Activated naive CD4-positive, alpha-beta T cell treated with anti-CD3 and anti-CD28 coated beads, Interleukin-2, amount 10 ng/mL, durations not matched to agents 7 days and 5 days (primary cell): ENCODE measurements at regions not wholly inside any gene's neighbourhood (a gene's known extent, or its start where the extent isn't known, plus 50 kb on each side); places are given as distances from the start of the nearest gene placed in this dataset.

Experiments
- CTCF ChIA-PET: fragments of 350-600 bp; sonication (Branson Sonifier 250); formaldehyde crosslinking; loops from one replicate; lab custom pipeline; 2021; ENCODE audit warnings: antibody characterized with exemption; lab: Charles Lee
- DNase-seq: peaks from one replicate; pipeline ENCODE4 v3.0.0-alpha.2; 2020
- H3K27ac Mint-ChIP-seq: one replicate; pipeline ENCODE4 v1.8.0; 2021; ENCODE audit warnings: mild to moderate bottlenecking, moderate library complexity, mixed read lengths
- H3K27me3 Mint-ChIP-seq: one replicate; pipeline ENCODE4 v1.8.0; 2021; ENCODE audit warnings: mild to moderate bottlenecking, mixed read lengths
- H3K36me3 Mint-ChIP-seq: one replicate; pipeline ENCODE4 v1.8.0; 2021; ENCODE audit warnings: mixed read lengths
- H3K4me1 Mint-ChIP-seq: one replicate; pipeline ENCODE4 v1.8.0; 2021; ENCODE audit warnings: mixed read lengths
- H3K4me3 Mint-ChIP-seq: one replicate; pipeline ENCODE4 v1.8.0; 2021; ENCODE audit warnings: mild to moderate bottlenecking, moderate library complexity, mixed read lengths
- H3K9me3 Mint-ChIP-seq: one replicate; pipeline ENCODE4 v1.8.0; 2021; ENCODE audit warnings: mixed read lengths

DNA sequence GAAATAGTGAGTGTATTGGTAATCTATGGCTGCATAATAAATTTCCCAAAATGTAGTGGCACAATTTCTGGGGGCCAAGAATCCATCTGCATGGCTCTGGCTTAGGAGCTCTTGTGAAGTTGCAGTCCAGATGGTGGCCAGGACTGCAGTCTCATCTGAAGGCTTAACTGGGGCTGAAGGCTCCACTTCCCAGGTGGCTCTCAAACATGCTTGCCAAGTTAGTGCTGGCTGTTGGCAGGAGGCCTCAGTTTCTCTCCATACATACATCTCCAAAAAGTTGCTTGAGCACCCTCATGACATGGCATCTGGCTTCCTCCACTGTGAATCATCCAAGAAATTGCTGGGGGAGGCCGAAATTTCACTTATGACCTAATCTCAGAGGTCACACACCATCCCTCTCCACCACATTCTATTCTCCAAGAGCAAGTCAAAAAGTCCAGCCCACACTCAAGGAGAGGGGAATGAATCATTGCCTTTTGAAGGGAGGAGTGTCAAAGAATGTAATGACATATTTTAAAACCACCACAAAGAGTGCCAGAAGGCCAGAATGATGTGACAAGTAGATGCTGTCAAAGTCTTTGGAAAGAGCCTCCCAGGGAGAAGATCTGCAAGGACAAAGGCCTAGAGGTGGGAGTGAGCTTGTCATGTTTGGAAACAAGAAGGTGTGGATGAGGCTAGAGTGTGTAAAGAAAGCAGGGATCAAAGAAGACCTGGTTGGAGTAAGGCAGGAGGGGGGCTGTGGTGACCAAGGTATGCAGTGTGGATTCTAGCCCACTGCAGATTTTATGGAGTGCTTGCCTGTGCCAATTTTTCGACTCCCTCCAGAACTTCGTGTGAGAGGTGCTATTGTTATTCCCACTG lies 566.2 kb downstream of the MIAT start:
- Mint-ChIP-seq H3K27me3 (no peaks in the 10 kb centered on the region), H3K36me3 (no peaks in the 10 kb centered on the region), H3K27ac (no peak overlapping the region), H3K9me3 (no peaks in the 10 kb centered on the region), H3K4me1 (no peaks in the 10 kb centered on the region), H3K4me3 (no peak overlapping the region)
- no peak for DNase-seq
- CTCF ChIA-PET, result no interaction called here

DNA sequence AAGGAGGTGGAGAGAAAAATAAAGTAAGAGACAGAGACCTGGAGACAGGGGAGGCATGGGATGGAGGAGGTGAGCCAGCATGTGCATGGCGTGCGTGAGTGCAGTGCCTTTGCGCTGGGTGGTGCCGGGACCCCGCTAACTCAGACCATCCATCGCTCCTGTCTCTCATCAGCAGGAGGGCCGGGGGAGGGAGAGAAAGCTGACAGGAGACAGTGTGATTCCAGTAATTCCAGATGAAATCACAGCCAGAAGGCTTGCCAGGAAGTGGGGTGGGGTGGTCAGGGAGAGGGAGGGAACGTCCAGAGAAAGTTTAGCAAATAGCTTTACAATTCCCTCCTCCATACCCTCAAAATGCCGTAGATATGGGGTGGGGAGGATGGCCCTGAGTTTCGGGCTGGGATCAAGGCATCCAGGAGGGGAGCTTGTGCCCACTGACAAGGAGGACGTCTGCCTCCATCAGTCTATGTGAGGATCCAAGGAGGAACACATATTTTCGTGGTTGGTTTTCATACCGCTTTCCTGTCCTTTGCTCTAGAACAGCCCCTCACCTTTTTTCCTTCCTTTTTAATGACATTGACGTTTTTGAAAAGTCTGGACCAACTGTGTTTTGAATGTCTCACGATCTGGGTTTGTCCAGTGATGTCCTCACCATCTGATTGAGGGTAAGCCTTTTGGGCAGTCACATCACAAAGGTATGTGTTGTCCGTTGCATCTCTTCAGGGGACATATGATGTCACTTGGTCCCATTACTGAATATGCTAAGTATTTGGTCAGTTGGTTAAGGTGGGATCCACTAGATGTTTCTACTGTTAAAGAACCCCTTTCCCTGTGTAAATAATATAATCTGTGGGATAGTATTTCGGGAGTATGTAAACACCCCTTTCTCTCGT lies 567.3 kb downstream of the MIAT start:
- no peak overlapping the region for H3K4me3 Mint-ChIP-seq
- no peak for DNase-seq
- peaks cover under 1% of the 10 kb centered on the region for H3K9me3 Mint-ChIP-seq
- CTCF ChIA-PET, result interaction anchor here (0.6 kb wide), 1 partner anchor 179 kb away, joined by 3 read pairs; no protein-coding TSS in a partner anchor
- no peaks in the 10 kb centered on the region for H3K4me1 Mint-ChIP-seq
- no peak overlapping the region for H3K27ac Mint-ChIP-seq
- no peaks in the 10 kb centered on the region for H3K27me3 Mint-ChIP-seq
- no peaks in the 10 kb centered on the region for H3K36me3 Mint-ChIP-seq

DNA sequence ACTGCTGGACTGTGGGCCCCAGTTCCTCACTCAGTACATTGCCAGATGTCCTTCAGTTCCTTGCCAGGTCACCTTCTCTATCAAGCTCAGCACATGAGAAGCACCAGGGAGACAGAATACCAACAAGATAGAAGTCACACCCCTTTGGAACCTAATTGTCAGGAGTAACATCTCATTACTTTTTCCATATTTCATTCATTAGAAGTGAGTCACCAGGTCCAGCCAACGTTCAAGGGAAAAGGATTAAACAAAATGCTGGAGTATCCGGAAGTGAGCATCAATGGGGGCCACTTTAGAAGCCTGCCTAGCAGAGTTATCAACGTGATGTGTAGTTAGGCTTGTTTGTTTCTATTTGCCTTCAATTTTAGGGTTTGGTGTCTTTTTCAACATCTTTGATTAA lies 569.3 kb downstream of the MIAT start:
- H3K4me3 Mint-ChIP-seq, result no peak overlapping the region
- H3K4me1 Mint-ChIP-seq, result no peaks in the 10 kb centered on the region
- H3K27me3 Mint-ChIP-seq, result no peaks in the 10 kb centered on the region
- DNase-seq, result no peak
- CTCF ChIA-PET, result no interaction called here
- H3K9me3 Mint-ChIP-seq, result peaks cover 6% of the 10 kb centered on the region
- H3K27ac Mint-ChIP-seq, result no peak overlapping the region
- H3K36me3 Mint-ChIP-seq, result no peaks in the 10 kb centered on the region

DNA sequence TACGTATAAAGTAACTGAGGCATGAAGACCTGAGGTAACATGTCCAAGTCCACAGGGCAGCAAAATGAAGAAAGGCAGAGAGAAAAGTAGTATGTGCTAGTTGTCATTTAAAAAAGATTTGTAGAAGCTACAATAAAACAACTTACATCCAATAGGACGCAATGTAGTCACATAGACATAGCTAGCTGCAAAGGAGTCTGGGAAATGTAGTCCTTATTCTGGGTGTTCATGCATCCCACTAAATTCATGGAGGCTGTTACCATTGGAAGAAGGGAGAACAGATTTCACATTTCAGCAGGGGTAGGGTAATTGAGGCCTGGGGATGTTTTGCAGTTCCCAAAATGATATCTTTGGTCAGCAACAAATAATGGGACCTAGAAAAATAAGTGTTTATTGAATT lies 571.4 kb downstream of the MIAT start:
- Mint-ChIP-seq H3K9me3 (peaks cover 6% of the 10 kb centered on the region), H3K36me3 (no peaks in the 10 kb centered on the region), H3K4me1 (no peaks in the 10 kb centered on the region), H3K27ac (no peak overlapping the region), H3K4me3 (no peak overlapping the region), H3K27me3 (no peaks in the 10 kb centered on the region)
- CTCF ChIA-PET, result no interaction called here
- DNase-seq, result no peak

DNA sequence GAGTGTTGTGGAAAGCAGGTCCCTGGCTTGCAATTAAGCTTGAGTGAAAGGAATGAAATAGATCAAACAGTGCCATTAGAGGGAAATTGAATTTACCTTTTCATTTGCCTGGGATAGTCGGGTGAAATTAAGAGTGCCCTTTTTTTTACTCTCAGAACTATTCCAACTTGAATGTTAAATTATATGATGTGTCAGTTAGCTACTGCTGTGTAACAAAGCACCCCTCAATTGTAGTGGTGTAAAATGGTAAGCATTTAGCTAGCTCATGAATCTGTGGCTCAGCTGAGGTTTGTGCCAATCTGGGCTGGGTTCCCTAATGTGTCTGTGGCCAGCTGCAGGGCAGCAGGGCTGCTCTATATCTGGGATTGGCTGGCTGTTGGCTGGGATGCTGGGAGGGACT lies 571.4 kb downstream of the MN1 start:
- no peaks in the 10 kb centered on the region for H3K36me3 Mint-ChIP-seq
- no peak overlapping the region for H3K27ac Mint-ChIP-seq
- CTCF ChIA-PET, result interaction anchor here (0.6 kb wide), 1 partner anchor 13 kb away, joined by 3 read pairs; no protein-coding TSS in a partner anchor
- no peaks in the 10 kb centered on the region for H3K27me3 Mint-ChIP-seq
- no peak for DNase-seq
- H3K9me3 Mint-ChIP-seq, result peaks cover 6% of the 10 kb centered on the region
- no peak overlapping the region for H3K4me3 Mint-ChIP-seq
- H3K4me1 Mint-ChIP-seq, result no peaks in the 10 kb centered on the region

DNA sequence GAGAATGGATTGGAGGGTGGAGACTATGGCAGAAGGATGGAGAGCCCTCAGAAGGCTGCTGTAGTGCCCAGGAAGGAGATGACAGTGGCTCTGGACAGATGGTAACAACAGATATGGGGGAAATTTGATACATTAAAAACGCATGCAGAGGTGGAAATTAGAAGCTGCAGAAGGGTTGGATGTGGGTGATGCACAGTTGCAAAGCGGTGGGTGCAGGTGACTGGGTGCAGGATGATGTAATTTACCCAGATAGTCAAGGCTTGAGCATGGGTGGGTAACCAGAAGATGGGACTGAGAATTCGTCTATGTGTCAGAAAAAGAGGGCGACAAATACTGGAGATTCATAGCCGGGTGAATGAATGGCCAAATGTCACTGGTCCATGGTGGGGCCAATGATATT lies 570.3 kb downstream of the MN1 start:
- no peak overlapping the region for H3K4me3 Mint-ChIP-seq
- peaks cover 6% of the 10 kb centered on the region for H3K9me3 Mint-ChIP-seq
- DNase-seq, result no peak
- no peaks in the 10 kb centered on the region for H3K36me3 Mint-ChIP-seq
- H3K4me1 Mint-ChIP-seq, result no peaks in the 10 kb centered on the region
- H3K27ac Mint-ChIP-seq, result no peak overlapping the region
- CTCF ChIA-PET, result no interaction called here
- H3K27me3 Mint-ChIP-seq, result no peaks in the 10 kb centered on the region

DNA sequence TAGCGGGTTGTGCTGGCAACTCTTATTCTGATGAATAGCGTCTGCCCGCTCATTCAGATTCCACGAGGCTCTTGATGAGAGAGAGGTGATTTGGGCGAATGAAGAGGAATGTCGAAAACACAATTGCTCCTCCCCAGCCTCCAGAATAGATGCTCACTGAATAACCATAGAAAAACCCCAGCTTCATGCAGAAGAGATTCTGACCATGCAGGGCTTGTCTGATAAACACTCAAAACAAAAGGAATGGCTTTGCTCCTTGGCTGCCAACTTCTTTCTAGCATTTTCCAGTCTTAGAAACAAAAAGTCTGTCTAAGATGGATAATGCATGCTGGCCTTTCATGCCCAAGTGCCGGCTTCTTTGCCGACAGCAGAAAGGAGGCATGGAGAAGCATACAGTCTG lies 569.5 kb downstream of the MN1 start:
- no peaks in the 10 kb centered on the region for H3K27me3 Mint-ChIP-seq
- CTCF ChIA-PET, result no interaction called here
- no peak for DNase-seq
- H3K27ac Mint-ChIP-seq, result no peak overlapping the region
- H3K4me1 Mint-ChIP-seq, result no peaks in the 10 kb centered on the region
- H3K9me3 Mint-ChIP-seq, result peaks cover 6% of the 10 kb centered on the region
- H3K36me3 Mint-ChIP-seq, result no peaks in the 10 kb centered on the region
- no peak overlapping the region for H3K4me3 Mint-ChIP-seq

DNA sequence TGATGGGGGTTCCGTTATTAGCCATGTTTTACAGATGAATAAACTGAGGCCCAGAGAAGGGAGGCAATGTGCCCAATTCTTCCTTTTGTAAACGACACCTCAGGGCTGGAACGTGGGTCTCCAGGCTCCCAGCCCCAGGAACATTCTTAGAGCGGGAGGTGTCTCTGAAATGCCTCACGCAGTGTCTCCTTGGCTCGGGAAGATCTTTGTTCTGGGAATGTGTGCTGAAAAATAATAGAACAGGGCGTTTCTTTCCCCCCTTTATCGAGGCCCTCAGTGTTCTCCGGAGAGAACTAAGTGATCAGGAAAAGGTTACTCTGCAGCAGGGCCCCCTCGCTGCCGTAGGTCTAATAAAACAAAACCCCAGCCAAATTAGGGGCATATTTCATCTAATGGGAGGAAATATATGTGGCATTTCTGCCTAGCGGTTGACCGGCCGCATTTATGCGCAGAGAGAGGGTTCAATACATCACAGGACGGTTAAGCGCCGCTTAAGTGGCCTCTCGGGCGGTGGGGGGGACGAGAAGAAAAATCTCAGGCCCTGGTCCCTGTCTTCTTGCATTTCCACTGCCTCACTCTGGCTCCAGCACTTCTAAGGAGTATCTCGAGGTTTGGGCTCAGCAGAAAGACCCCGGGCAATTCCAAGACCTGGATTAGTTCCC lies 564.3 kb downstream of the MN1 start:
- CTCF ChIA-PET, result no interaction called here
- Mint-ChIP-seq H3K27ac (no peak overlapping the region), H3K9me3 (no peaks in the 10 kb centered on the region), H3K27me3 (no peaks in the 10 kb centered on the region), H3K4me3 (no peak overlapping the region), H3K4me1 (no peaks in the 10 kb centered on the region), H3K36me3 (no peaks in the 10 kb centered on the region)
- no peak for DNase-seq

DNA sequence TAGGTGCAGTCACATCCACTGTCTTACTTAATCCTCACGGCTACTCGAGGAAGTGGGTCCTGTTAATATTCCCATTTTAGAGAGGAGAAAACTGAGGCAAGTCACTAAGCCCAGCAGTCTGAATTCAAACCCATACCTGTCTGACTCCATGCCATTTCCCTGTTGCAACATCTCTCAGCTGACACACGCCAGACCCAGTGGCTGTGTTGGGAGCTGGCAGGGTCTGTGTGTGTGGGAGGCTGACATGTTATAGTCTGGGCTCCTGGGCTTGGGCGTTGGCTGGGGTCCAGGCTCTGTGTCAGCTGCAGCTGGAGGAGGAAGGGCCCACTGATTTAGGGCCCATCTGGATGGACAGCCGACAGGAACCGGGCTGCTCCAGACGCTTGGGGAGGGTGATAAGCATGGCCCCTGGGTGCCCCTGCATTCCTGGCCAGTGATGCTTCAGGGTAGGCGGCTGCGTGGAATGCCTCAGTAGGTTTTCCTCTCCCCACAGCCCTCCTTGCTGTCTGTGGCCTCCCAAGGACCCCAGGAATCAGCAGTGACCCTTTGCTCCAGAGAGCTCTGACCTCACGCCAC lies 562.5 kb downstream of the MN1 start:
- Mint-ChIP-seq H3K9me3 (no peaks in the 10 kb centered on the region), H3K4me3 (no peak overlapping the region), H3K27ac (no peak overlapping the region), H3K4me1 (no peaks in the 10 kb centered on the region), H3K27me3 (no peaks in the 10 kb centered on the region), H3K36me3 (no peaks in the 10 kb centered on the region)
- CTCF ChIA-PET, result no interaction called here
- no peak for DNase-seq

DNA sequence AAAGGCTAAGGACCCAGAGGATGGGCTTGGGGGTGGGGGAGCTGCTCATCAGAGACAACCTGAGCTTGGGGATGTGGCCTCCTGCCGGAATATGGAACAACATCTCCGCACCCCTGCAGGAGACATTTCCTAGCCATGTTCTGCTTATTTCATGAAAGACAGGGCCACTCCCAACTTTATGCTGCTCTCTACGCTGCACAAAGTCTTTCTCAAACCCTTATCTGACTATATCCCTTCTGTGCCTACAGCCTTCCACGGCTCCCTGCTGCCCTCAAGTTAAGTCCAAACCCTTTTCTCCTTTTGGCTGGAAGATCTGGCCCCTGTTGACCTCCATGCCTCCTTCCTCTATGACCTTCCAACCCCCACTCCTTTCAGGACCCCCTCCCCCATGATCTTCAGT lies 562.0 kb downstream of the MN1 start:
- Mint-ChIP-seq H3K36me3 (no peaks in the 10 kb centered on the region), H3K9me3 (no peaks in the 10 kb centered on the region), H3K27ac (no peak overlapping the region), H3K4me3 (no peak overlapping the region), H3K27me3 (no peaks in the 10 kb centered on the region), H3K4me1 (no peaks in the 10 kb centered on the region)
- DNase-seq, result no peak
- CTCF ChIA-PET, result no interaction called here

DNA sequence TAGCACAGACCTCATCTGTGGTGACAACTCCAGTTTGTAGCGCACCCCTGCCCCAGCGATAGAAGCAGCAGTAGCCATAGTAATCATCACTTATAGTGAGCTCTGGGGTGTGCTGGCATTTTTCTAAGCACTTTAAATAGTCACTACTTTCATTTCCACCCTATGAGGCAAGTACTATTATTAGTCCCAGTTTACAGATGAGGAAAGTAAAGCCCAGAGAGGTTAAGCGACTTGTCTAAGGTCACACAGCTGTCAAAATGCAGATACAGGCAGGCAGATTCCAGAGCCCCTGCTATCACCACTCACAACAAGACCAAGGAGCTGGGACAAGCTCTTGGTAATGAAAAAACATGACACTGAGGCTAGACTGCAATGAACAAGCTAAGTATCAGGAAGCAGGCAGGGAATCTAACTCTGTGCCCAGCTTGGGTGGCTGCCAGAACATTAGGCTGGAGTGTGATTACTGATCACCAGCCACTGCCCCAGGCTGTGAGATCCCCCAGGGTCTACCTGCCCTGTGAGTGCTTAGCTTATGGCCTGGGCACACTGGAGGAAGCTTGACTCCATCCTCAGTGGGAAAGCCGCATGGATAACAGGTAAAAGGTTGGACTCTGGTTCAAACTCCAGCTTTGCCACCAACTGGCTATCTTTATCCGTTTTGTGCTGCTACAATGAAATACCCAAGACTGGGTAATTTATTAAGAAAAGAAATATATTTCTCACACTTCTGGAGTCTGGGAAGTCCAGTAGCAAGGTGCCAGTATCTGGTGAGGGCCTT lies 561.1 kb downstream of the MN1 start:
- Mint-ChIP-seq H3K9me3 (peaks cover under 1% of the 10 kb centered on the region), H3K36me3 (no peaks in the 10 kb centered on the region), H3K27ac (no peak overlapping the region), H3K4me1 (no peaks in the 10 kb centered on the region), H3K4me3 (no peak overlapping the region), H3K27me3 (no peaks in the 10 kb centered on the region)
- CTCF ChIA-PET, result no interaction called here
- no peak for DNase-seq

DNA sequence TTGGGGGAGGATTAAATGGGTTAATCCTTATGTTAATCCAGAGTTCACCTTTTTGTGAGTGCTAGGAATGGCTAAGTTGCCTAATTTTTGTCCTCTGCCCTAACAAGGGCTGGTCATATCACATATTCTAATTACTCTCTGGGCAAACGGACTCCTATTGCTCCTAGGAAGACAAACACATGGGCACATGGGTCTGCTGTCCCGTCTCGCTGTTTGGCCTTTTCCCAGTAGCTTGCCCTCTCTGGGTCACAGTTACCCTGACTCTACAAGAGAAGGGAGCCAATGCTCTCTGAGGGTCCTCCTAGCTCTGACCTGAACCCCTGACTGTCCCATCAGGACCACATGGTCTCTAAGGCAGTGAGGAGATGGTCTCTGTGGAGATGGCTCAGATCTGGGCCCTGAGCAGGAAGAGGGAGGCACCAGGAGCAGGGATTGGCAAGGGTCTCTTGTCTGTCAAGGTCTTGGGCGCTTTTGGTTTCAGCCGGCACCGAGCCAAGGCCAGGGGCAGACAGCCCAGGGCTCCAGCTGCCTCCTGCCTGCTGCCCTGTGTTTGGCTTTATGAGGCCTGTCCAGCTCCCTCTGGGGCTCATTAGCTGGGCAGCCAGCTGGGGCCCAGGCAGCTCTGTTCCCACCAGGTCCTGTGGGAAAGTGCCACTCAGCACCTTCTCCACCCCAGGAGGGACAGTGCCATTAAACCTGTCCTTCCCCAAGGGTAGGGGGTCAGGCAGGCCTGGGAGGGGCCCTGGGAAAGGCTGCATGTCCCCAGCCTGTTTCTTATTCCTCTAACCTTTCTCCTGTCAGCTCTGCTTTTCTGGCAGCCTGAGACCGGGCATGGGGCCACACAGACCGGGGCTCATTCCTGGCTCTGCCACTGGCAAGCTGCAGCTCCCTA lies 559.9 kb downstream of the MN1 start:
- H3K27ac Mint-ChIP-seq, result no peak overlapping the region
- CTCF ChIA-PET, result no interaction called here
- no peaks in the 10 kb centered on the region for H3K27me3 Mint-ChIP-seq
- H3K9me3 Mint-ChIP-seq, result peaks cover 7% of the 10 kb centered on the region
- DNase-seq, result no peak
- H3K4me3 Mint-ChIP-seq, result no peak overlapping the region
- H3K4me1 Mint-ChIP-seq, result no peaks in the 10 kb centered on the region
- no peaks in the 10 kb centered on the region for H3K36me3 Mint-ChIP-seq

DNA sequence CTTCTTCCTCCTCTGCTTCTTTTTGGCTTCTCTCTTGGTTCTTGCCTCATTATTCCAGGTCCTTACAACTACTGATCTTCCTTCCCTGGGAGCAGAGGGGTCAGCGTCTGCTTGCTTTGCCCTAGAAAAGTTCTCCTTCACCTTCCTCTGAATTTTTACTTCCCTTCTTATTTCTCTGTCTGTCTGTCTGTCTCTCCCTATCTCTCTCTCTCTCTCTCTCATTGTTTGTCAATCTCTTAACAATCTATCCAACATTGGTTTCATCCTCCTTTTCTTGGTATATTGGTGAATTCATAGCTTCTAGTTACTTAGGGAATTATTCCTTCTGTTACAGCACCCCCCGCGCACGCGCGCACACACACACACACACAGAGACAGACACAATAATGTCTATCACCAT lies 559.1 kb downstream of the MN1 start:
- no peak for DNase-seq
- Mint-ChIP-seq H3K27ac (no peak overlapping the region), H3K4me3 (no peak overlapping the region), H3K4me1 (peaks cover 4% of the 10 kb centered on the region), H3K9me3 (peaks cover 10% of the 10 kb centered on the region), H3K36me3 (no peaks in the 10 kb centered on the region), H3K27me3 (no peaks in the 10 kb centered on the region)
- CTCF ChIA-PET, result no interaction called here
